ENCODE measurements at regions not wholly inside any gene's neighbourhood (a gene's known extent, or its start where the extent isn't known, plus 50 kb on each side); places are given as distances from the start of the nearest gene placed in this dataset.

DNA sequence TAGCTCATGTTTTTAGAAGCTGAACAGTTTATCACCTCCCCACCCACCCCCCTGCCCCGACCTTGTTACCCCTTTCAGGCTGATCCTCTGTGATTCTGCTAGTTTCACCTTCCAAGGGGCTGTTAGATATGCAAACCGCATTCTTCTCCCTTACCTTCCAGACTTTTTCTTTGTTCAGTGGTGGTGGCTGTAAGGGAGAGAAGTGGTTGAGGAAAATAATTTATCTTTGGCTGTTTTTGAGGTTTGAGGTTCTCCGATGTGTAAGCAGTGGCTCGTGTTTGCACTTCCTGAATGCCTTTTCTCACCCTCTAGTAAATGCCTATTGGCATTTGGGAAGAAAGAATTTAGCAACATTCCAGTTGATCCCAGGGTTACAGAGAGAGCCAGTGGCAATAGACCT lies 69.4 kb upstream of the KCNG1 start:
- in situ Hi-C loops (cut with MboI) (no loop called here), intact Hi-C loops (cut with micrococcal nuclease) (no loop called here)
- Histone ChIP-seq H3K9me1 (ENCODE audit: control insufficient read depth, insufficient read depth, low read length) (no peaks in the 10 kb centered on the region), H3K9me3 (replicated peaks; ENCODE audit: control insufficient read depth, insufficient read depth, low read depth, low read length) (no peaks in the 10 kb centered on the region), H4K20me1 (replicated peaks; ENCODE audit: control insufficient read depth, insufficient read depth, low read length) (no peaks in the 10 kb centered on the region), H3K9ac (ENCODE audit: insufficient read depth in 1 of 2, low read depth in 2 of 2, low read length in 2 of 2) (no peak overlapping the region), H3K27me3 (ENCODE audit: control insufficient read depth in 2 of 2, insufficient read depth in 2 of 2, low read length in 2 of 2) (peaks cover 21 to 40% of the 10 kb centered on the region in 2 experiments), H3K4me1 (replicated peaks in 1 of 2; ENCODE audit: control insufficient read depth in 2 of 2, insufficient read depth in 2 of 2, low read length in 2 of 2) (no peaks in the 10 kb centered on the region; a peak in 2 of 5 replicates), H3K27ac (ENCODE audit: extremely low read depth, low read depth, low read length) (no peak overlapping the region), H3K4me3 (no peak overlapping the region), H3K4me2 (ENCODE audit: insufficient read depth, low read length) (no peak overlapping the region), H3K36me3 (ENCODE audit: control insufficient read depth, insufficient read depth, low read length) (no peaks in the 10 kb centered on the region), H3K79me2 (ENCODE audit: control insufficient read depth, insufficient read depth, low read length) (no peaks in the 10 kb centered on the region), H2AFZ (ENCODE audit: low read depth, low read length) (no peak overlapping the region)
- ChIA-PET CTCF (ENCODE audit: low intra/inter-chr PET ratio) (no interaction called here), POLR2A (interaction anchor here (0.9 to 1.2 kb wide), 2 partner anchors 11 to 34 kb away, joined by 3 to 4 read pairs; no protein-coding TSS in a partner anchor)
- FAIRE-seq (no peak), ATAC-seq (no peak), DNase-seq (ENCODE audit: extremely low read depth in 1 of 4, low spot score in 3 of 4) (no peak)
- TF ChIP-seq MYNN (IDR thresholded peaks at IDR 0.05): no peak
- no peak for TF ChIP-seq MYNN (CRISPR knock-in tag; IDR thresholded peaks at IDR 0.05)
- WGBS (ENCODE audit: insufficient coverage, low coverage, missing lambda C conversion rate): 5% methylated on average over 4 of the region's 4 CpGs
- BruUV-seq (replicated peaks): no TSS peak

GRCh38 chr20:51091406-51092195 lies 68.7 kb upstream of the KCNG1 start:
- H2AFZ ChIP-seq (ENCODE audit: low read depth, low read length): no peak overlapping the region

More at GRCh38 chr20:51091406-51092195, 68.7 kb upstream of the KCNG1 start:
- in situ Hi-C loops (cut with MboI) (no loop called here), intact Hi-C loops (cut with micrococcal nuclease) (no loop called here)
- H3K9ac ChIP-seq (ENCODE audit: insufficient read depth in 1 of 2, low read depth in 2 of 2, low read length in 2 of 2): no peak overlapping the region
- BruUV-seq (replicated peaks): no TSS peak
- ATAC-seq (no peak), DNase-seq (ENCODE audit: extremely low read depth in 1 of 4, low spot score in 3 of 4) (no peak), FAIRE-seq (no peak)
- no peaks in the 10 kb centered on the region; a peak in 2 of 5 replicates for H3K4me1 ChIP-seq (replicated peaks in 1 of 2; ENCODE audit: control insufficient read depth in 2 of 2, insufficient read depth in 2 of 2, low read length in 2 of 2)
- no peaks in the 10 kb centered on the region for H3K36me3 ChIP-seq (ENCODE audit: control insufficient read depth, insufficient read depth, low read length)
- no peaks in the 10 kb centered on the region for H3K79me2 ChIP-seq (ENCODE audit: control insufficient read depth, insufficient read depth, low read length)
- H3K27ac ChIP-seq (ENCODE audit: extremely low read depth, low read depth, low read length): no peak overlapping the region
- TF ChIP-seq CEBPG (CRISPR knock-in tag; IDR thresholded peaks at IDR 0.05) (no peak), CEBPG (tag; conservative IDR thresholded peaks at IDR 0.05 in 1 of 2, IDR thresholded peaks at IDR 0.05 in 1 of 2) (0 out of 4 replicates have a peak, but pooled peaks of 1 of the 2 experiments have one; percentile 22), ZNF695 (CRISPR knock-in tag; IDR thresholded peaks at IDR 0.05) (no peak), BCOR (IDR thresholded peaks at IDR 0.05) (no peak), ZNF75A (CRISPR knock-in tag; IDR thresholded peaks at IDR 0.05) (no peak)
- ChIA-PET CTCF (ENCODE audit: low intra/inter-chr PET ratio) (no interaction called here), POLR2A (interaction anchor here (0.9 to 1.2 kb wide), 2 partner anchors 10 to 33 kb away, joined by 3 to 4 read pairs; no protein-coding TSS in a partner anchor)
- H3K27me3 ChIP-seq (ENCODE audit: control insufficient read depth in 2 of 2, insufficient read depth in 2 of 2, low read length in 2 of 2): peaks cover 21 to 42% of the 10 kb centered on the region in 2 experiments
- no peaks in the 10 kb centered on the region for H3K9me3 ChIP-seq (replicated peaks; ENCODE audit: control insufficient read depth, insufficient read depth, low read depth, low read length)
- no peak overlapping the region for H3K4me3 ChIP-seq
- H3K9me1 ChIP-seq (ENCODE audit: control insufficient read depth, insufficient read depth, low read length): no peaks in the 10 kb centered on the region
- WGBS (ENCODE audit: insufficient coverage, low coverage, missing lambda C conversion rate): under 1% methylated on average over 12 of the region's 12 CpGs
- no peaks in the 10 kb centered on the region for H4K20me1 ChIP-seq (replicated peaks; ENCODE audit: control insufficient read depth, insufficient read depth, low read length)
- H3K4me2 ChIP-seq (ENCODE audit: insufficient read depth, low read length): no peak overlapping the region

Measured in K562 (cell line).